ENCODE measurements at regions not wholly inside any gene's neighbourhood (a gene's known extent, or its start where the extent isn't known, plus 50 kb on each side); places are given as distances from the start of the nearest gene placed in this dataset.

GRCh38 chrX:65925005-65925404, 114.9 kb downstream of the VSIG4 start:
- no peak for TF ChIP-seq CTCF (IDR thresholded peaks at IDR 0.05)
- no peak for TF ChIP-seq POLR2AphosphoS5 (IDR thresholded peaks at IDR 0.05; ENCODE audit: insufficient read depth in 1 of 2, low read depth in 1 of 2)
- no peak for TF ChIP-seq POLR2A (IDR thresholded peaks at IDR 0.05)
